Large intestine (tissue), 3 donors: ENCODE measurements at regions not wholly inside any gene's neighbourhood (a gene's known extent, or its start where the extent isn't known, plus 50 kb on each side); places are given as distances from the start of the nearest gene placed in this dataset.
"Not testable (repeated sequence)": the region's sequence is repeated elsewhere in the genome, so short reads cannot be mapped to it uniquely, and the experiment has no call there.

Source experiments
- DNase-seq, 2 donors: peaks; one replicate each; pipeline versions ENCODE4 v3.0.0 to v3.0.0-alpha.2; 2013
- H3K27ac ChIP-seq: one replicate; pipeline ENCODE4 v1.5.1; 2013; ENCODE audit warnings: low read length
- H3K27me3 ChIP-seq: 2 replicates; pipeline ENCODE4 v1.6.1; 2013; ENCODE audit warnings: low read length; ENCODE audit not compliant: control insufficient read depth, insufficient read depth
- H3K36me3 ChIP-seq: 2 replicates; pipeline ENCODE4 v1.6.1; 2013; ENCODE audit warnings: low read length; ENCODE audit not compliant: control insufficient read depth, insufficient read depth
- H3K4me1 ChIP-seq: one replicate; pipeline ENCODE4 v1.6.1; 2013; ENCODE audit warnings: low read length; ENCODE audit not compliant: control insufficient read depth, insufficient read depth
- H3K4me3 ChIP-seq: one replicate; pipeline ENCODE4 v1.5.1; 2013; ENCODE audit warnings: low read length
- H3K9me3 ChIP-seq: one replicate; pipeline ENCODE4 v1.6.1; 2013; ENCODE audit warnings: mild to moderate bottlenecking, low read depth, low read length, moderate library complexity; ENCODE audit not compliant: control insufficient read depth
- WGBS: methylation state at CpG from one replicate; pipeline ENCODE4 v1.1.5; 2013; ENCODE audit warnings: low lambda C conversion rate; ENCODE audit not compliant: insufficient coverage; 5-methylcytosine and 5-hydroxymethylcytosine counted together

- Histone ChIP-seq H3K27me3 (no peaks in the 10 kb centered on the region), H3K36me3 (no peaks in the 10 kb centered on the region), H3K4me1 (peaks cover 3% of the 10 kb centered on the region), H3K27ac (no peak overlapping the region), H3K4me3 (no peak overlapping the region), H3K9me3 (no peaks in the 10 kb centered on the region)
- peak in 1 of 2 donors; percentile 22 for DNase-seq
- 20% methylated on average over 1 of the region's 6 CpGs for WGBS
Measured at GRCh38 chr6:144921206-144921975, 636.3 kb downstream of the UTRN start.

- Histone ChIP-seq H3K36me3 (no peaks in the 10 kb centered on the region), H3K27me3 (no peaks in the 10 kb centered on the region), H3K27ac (no peak overlapping the region), H3K9me3 (no peaks in the 10 kb centered on the region), H3K4me3 (no peak overlapping the region), H3K4me1 (peaks cover 3% of the 10 kb centered on the region)
- WGBS: no CpG with 5 or more reads among the region's 3 CpGs
- no peak for DNase-seq
Measured at GRCh38 chr6:144922120-144922722, 637.1 kb downstream of the UTRN start.

- not testable (repeated sequence) for H3K4me1 ChIP-seq, H3K4me3 ChIP-seq, H3K27ac ChIP-seq, DNase-seq, H3K9me3 ChIP-seq, H3K27me3 ChIP-seq, H3K36me3 ChIP-seq
- WGBS: 86% methylated on average over 1 of the region's 5 CpGs
Measured at GRCh38 chr6:144922771-144923490, 637.8 kb downstream of the UTRN start.

GRCh38 chr6:144923491-144923787, 638.3 kb downstream of the UTRN start:
- not testable (repeated sequence) for DNase-seq, H3K4me1 ChIP-seq, H3K9me3 ChIP-seq, H3K36me3 ChIP-seq, H3K27me3 ChIP-seq, H3K4me3 ChIP-seq, H3K27ac ChIP-seq
- WGBS: no CpG with 5 or more reads among the region's 5 CpGs

- H3K9me3 ChIP-seq: no peaks in the 10 kb centered on the region
- no peak overlapping the region for H3K27ac ChIP-seq
- DNase-seq: no peak
- WGBS: no CpG with 5 or more reads among the region's 1 CpG
- no peaks in the 10 kb centered on the region for H3K27me3 ChIP-seq
- no peaks in the 10 kb centered on the region for H3K4me1 ChIP-seq
- no peak overlapping the region for H3K4me3 ChIP-seq
- no peaks in the 10 kb centered on the region for H3K36me3 ChIP-seq
Measured at GRCh38 chr6:144928847-144929246, 643.7 kb downstream of the UTRN start.

- WGBS: no CpG with 5 or more reads among the region's 1 CpG
- Histone ChIP-seq H3K4me1 (no peaks in the 10 kb centered on the region), H3K27ac (no peak overlapping the region), H3K4me3 (no peak overlapping the region), H3K36me3 (no peaks in the 10 kb centered on the region), H3K9me3 (peaks cover 2% of the 10 kb centered on the region), H3K27me3 (no peaks in the 10 kb centered on the region)
- DNase-seq: no peak
Measured at GRCh38 chr6:144929262-144929661, 644.1 kb downstream of the UTRN start.

- no peaks in the 10 kb centered on the region for H3K27me3 ChIP-seq
- DNase-seq: peak in 1 of 2 donors; percentile 21
- no peaks in the 10 kb centered on the region for H3K4me1 ChIP-seq
- no peak overlapping the region for H3K4me3 ChIP-seq
- H3K36me3 ChIP-seq: no peaks in the 10 kb centered on the region
- H3K9me3 ChIP-seq: peaks cover 11% of the 10 kb centered on the region
- WGBS: no CpG with 5 or more reads among the region's 6 CpGs
- no peak overlapping the region for H3K27ac ChIP-seq
Measured at GRCh38 chr6:144931172-144932035, 646.3 kb downstream of the UTRN start.

GRCh38 chr6:144932621-144933020, 647.5 kb downstream of the UTRN start:
- H3K27ac ChIP-seq: no peak overlapping the region
- no peaks in the 10 kb centered on the region for H3K27me3 ChIP-seq
- peaks cover 11% of the 10 kb centered on the region for H3K9me3 ChIP-seq
- DNase-seq: no peak
- 100% methylated on average over 1 of the region's 1 CpG for WGBS
- H3K4me3 ChIP-seq: no peak overlapping the region
- no peaks in the 10 kb centered on the region for H3K36me3 ChIP-seq
- no peaks in the 10 kb centered on the region for H3K4me1 ChIP-seq

- Histone ChIP-seq H3K27me3 (no peaks in the 10 kb centered on the region), H3K9me3 (peaks cover 11% of the 10 kb centered on the region), H3K4me3 (no peak overlapping the region), H3K36me3 (no peaks in the 10 kb centered on the region), H3K27ac (no peak overlapping the region), H3K4me1 (no peaks in the 10 kb centered on the region)
- no peak for DNase-seq
Measured at GRCh38 chr6:144935181-144935580, 650.0 kb downstream of the UTRN start.

GRCh38 chr6:144935661-144936060, 650.5 kb downstream of the UTRN start:
- no peak for DNase-seq
- no peaks in the 10 kb centered on the region for H3K4me1 ChIP-seq
- H3K4me3 ChIP-seq: no peak overlapping the region
- no CpG with 5 or more reads among the region's 1 CpG for WGBS
- H3K27me3 ChIP-seq: no peaks in the 10 kb centered on the region
- H3K36me3 ChIP-seq: no peaks in the 10 kb centered on the region
- peaks cover 11% of the 10 kb centered on the region for H3K9me3 ChIP-seq
- H3K27ac ChIP-seq: no peak overlapping the region
